SK-N-SH treated with all-trans-retinoic acid at 6 μM for 48 hours (cell line): ENCODE measurements at regions not wholly inside any gene's neighbourhood (a gene's known extent, or its start where the extent isn't known, plus 50 kb on each side); places are given as distances from the start of the nearest gene placed in this dataset.
A peak's percentile ranks its signal among the peaks of the same experiment; 100 is the strongest.
"Not testable (repeated sequence)": the region's sequence is repeated elsewhere in the genome, so short reads cannot be mapped to it uniquely, and the experiment has no call there.

Source experiments
- ATAC-seq: fragments of 200-7000 bp; cut with Tn5 transposase; 3 replicates; pipeline ENCODE4 v1.9.1; 2020; ENCODE audit warnings: mild to moderate bottlenecking, moderate library complexity
- ARNTL ChIP-seq: fragments of 450-650 bp; formaldehyde crosslinking; IDR thresholded peaks from 2 replicates; pipeline ENCODE4 v1.5.0; 2020; ENCODE audit warnings: low read depth, mild to moderate bottlenecking, moderate library complexity, borderline replicate concordance
- BACH2 ChIP-seq: fragments of 250-450 bp; sonication (Bioruptor Pico); IDR thresholded peaks from 2 replicates; pipeline ENCODE4 v1.9.0; 2021; ENCODE audit warnings: mild to moderate bottlenecking, borderline replicate concordance
- CREB5 ChIP-seq: fragments of 250-450 bp; sonication (Bioruptor Pico); IDR thresholded peaks from 2 replicates; pipeline ENCODE4 v1.5.1; 2020; ENCODE audit warnings: low read depth, mild to moderate bottlenecking, moderate library complexity
- CSDC2 ChIP-seq: fragments of 250-450 bp; sonication (Bioruptor Pico); IDR thresholded peaks from 2 replicates; pipeline ENCODE4 v1.5.0; 2020; ENCODE audit warnings: mild to moderate bottlenecking, moderate library complexity
- CSRNP3 ChIP-seq: fragments of 250-450 bp; sonication (Bioruptor Pico); IDR thresholded peaks from 2 replicates; pipeline ENCODE4 v1.5.1; 2021; ENCODE audit warnings: mild to moderate bottlenecking, moderate library complexity
- ESRRG ChIP-seq: fragments of 250-450 bp; sonication (Bioruptor Pico); IDR thresholded peaks from 2 replicates; pipeline ENCODE4 v1.6.1; 2021; ENCODE audit warnings: mild to moderate bottlenecking
- GLIS3 ChIP-seq: fragments of 250-450 bp; sonication (Bioruptor Pico); IDR thresholded peaks from 2 replicates; pipeline ENCODE4 v1.5.0; 2020; ENCODE audit warnings: mild to moderate bottlenecking, moderate library complexity
- ISL1 ChIP-seq: fragments of 250-450 bp; sonication (Bioruptor Pico); IDR thresholded peaks from 2 replicates; pipeline ENCODE4 v2.1.2; 2022; ENCODE audit warnings: mild to moderate bottlenecking, moderate library complexity
- OSR1 ChIP-seq: fragments of 250-450 bp; sonication (Bioruptor Pico); IDR thresholded peaks from 2 replicates; pipeline ENCODE4 v1.8.0; 2022; ENCODE audit warnings: moderate library complexity, mild to moderate bottlenecking, inconsistent platforms
- POU6F1 ChIP-seq: fragments of 250-450 bp; sonication (Bioruptor Pico); IDR thresholded peaks from 2 replicates; pipeline ENCODE4 v1.8.0; 2021; ENCODE audit warnings: low read depth, mild to moderate bottlenecking, moderate library complexity, borderline replicate concordance
- PPARA ChIP-seq: fragments of 250-450 bp; sonication (Bioruptor Pico); IDR thresholded peaks from 2 replicates; pipeline ENCODE4 v1.5.0; 2020; ENCODE audit warnings: mild to moderate bottlenecking, borderline replicate concordance
- RARB ChIP-seq: fragments of 250-450 bp; sonication (Bioruptor Pico); IDR thresholded peaks from 2 replicates; pipeline ENCODE4 v1.8.0; 2021; ENCODE audit warnings: mild to moderate bottlenecking, moderate library complexity
- SNAI2 ChIP-seq: fragments of 250-450 bp; sonication (Bioruptor Pico); IDR thresholded peaks from 2 replicates; pipeline ENCODE4 v1.5.0; 2020; ENCODE audit warnings: mild to moderate bottlenecking, moderate library complexity
- TCF4 ChIP-seq: fragments of 250-450 bp; sonication (Bioruptor Pico); IDR thresholded peaks from 2 replicates; pipeline ENCODE4 v1.8.0; 2021; ENCODE audit warnings: mild to moderate bottlenecking, moderate library complexity, borderline replicate concordance
- TSHZ2 ChIP-seq: fragments of 250-450 bp; sonication (Bioruptor Pico); IDR thresholded peaks from 2 replicates; pipeline ENCODE4 v1.5.0; 2020; ENCODE audit warnings: mild to moderate bottlenecking, moderate library complexity
- ZC3H10 ChIP-seq: fragments of 250-450 bp; sonication (Bioruptor Pico); IDR thresholded peaks from 2 replicates; pipeline ENCODE4 v1.5.1; 2021; ENCODE audit warnings: mild to moderate bottlenecking, moderate library complexity
- ZFP3 ChIP-seq: fragments of 250-450 bp; sonication (Bioruptor Pico); IDR thresholded peaks from 2 replicates; pipeline ENCODE4 v1.5.0; 2020; ENCODE audit warnings: mild to moderate bottlenecking, moderate library complexity
- ZFP30 ChIP-seq: fragments of 450-650 bp; formaldehyde crosslinking; IDR thresholded peaks from 2 replicates; pipeline ENCODE4 v1.5.0; 2022; ENCODE audit warnings: mild to moderate bottlenecking, moderate library complexity
- ZNF565 ChIP-seq: fragments of 450-650 bp; formaldehyde crosslinking; conservative IDR thresholded peaks from 2 replicates; pipeline ENCODE4 v1.5.0; 2020; ENCODE audit warnings: low read depth, mild to moderate bottlenecking, moderate library complexity
- ZNF70 ChIP-seq: fragments of 450-650 bp; formaldehyde crosslinking; IDR thresholded peaks from 2 replicates; pipeline ENCODE4 v1.5.0; 2020; ENCODE audit warnings: mild to moderate bottlenecking, moderate library complexity
- ZNF8 ChIP-seq: fragments of 450-650 bp; formaldehyde crosslinking; IDR thresholded peaks from 2 replicates; pipeline ENCODE4 v1.5.0; 2020; ENCODE audit warnings: mild to moderate bottlenecking, moderate library complexity

GRCh38 chr14:35213869-35214387 is 78.3 kb upstream of the PSMA6 start:
- ATAC-seq: peak; percentile 25; the same call in 2 of the 3 replicates
- no peak for TF ChIP-seq POU6F1
- TF ChIP-seq PPARA (CRISPR knock-in tag): no peak
- TF ChIP-seq ISL1 (CRISPR knock-in tag): 0 out of 2 replicates have a peak, but pooled peaks have one; percentile 28
- no peak for TF ChIP-seq ESRRG (CRISPR knock-in tag)

- not testable (repeated sequence) for ATAC-seq
These were observed 77.8 kb upstream of the PSMA6 start for GRCh38 chr14:35214402-35214801.

- ATAC-seq: peak; percentile 79
These were observed 76.9 kb upstream of the PSMA6 start for GRCh38 chr14:35215110-35215813.

GRCh38 chr14:35218176-35218575 is 74.0 kb upstream of the PSMA6 start:
- not testable (repeated sequence) for ATAC-seq

More at GRCh38 chr14:35215110-35215813, 76.9 kb upstream of the PSMA6 start:
- no peak for TF ChIP-seq TSHZ2 (CRISPR knock-in tag)
- no peak for TF ChIP-seq CREB5 (CRISPR knock-in tag)
- no peak for TF ChIP-seq ARNTL (CRISPR knock-in tag)
- TF ChIP-seq PPARA (CRISPR knock-in tag): no peak
- no peak for TF ChIP-seq RARB (CRISPR knock-in tag)
- TF ChIP-seq ZNF8 (CRISPR knock-in tag): no peak
- no peak for TF ChIP-seq ZFP30 (CRISPR knock-in tag)
- no peak for TF ChIP-seq CSRNP3 (CRISPR knock-in tag)
- TF ChIP-seq ISL1 (CRISPR knock-in tag): no peak
- no peak for TF ChIP-seq TCF4 (CRISPR knock-in tag)
- no peak for TF ChIP-seq ZNF70 (CRISPR knock-in tag)
- TF ChIP-seq GLIS3: no peak
- TF ChIP-seq CSDC2 (CRISPR knock-in tag): no peak
- no peak for TF ChIP-seq BACH2 (CRISPR knock-in tag)
- TF ChIP-seq OSR1: no peak
- TF ChIP-seq ZNF565: no peak
- no peak for TF ChIP-seq SNAI2
- no peak for TF ChIP-seq POU6F1
- TF ChIP-seq ZC3H10 (CRISPR knock-in tag): no peak
- TF ChIP-seq ZFP3 (CRISPR knock-in tag): no peak
